ENCODE measurements at regions not wholly inside any gene's neighbourhood (a gene's known extent, or its start where the extent isn't known, plus 50 kb on each side); places are given as distances from the start of the nearest gene placed in this dataset.
"Not testable (repeated sequence)": the region's sequence is repeated elsewhere in the genome, so short reads cannot be mapped to it uniquely, and the experiment has no call there.

GRCh38 chr1:70720521-70720920, 309.5 kb downstream of the CTH start (continued):
- TF ChIP-seq RFX5 (IDR thresholded peaks at IDR 0.05; ENCODE audit: low read depth, low read length), result no peak
- TF ChIP-seq IRF3 (IDR thresholded peaks at IDR 0.05), result no peak
- TF ChIP-seq IKZF1 (conservative IDR thresholded peaks at IDR 0.05), result no peak
- TF ChIP-seq SKIL (IDR thresholded peaks at IDR 0.05; ENCODE audit: low read depth, poor library complexity, severe bottlenecking), result no peak

GRCh38 chr1:70727886-70728489, 316.9 kb downstream of the CTH start:
- Histone ChIP-seq H3K79me2 (ENCODE audit: control insufficient read depth, insufficient read depth, low read length) (no peaks in the 10 kb centered on the region), H3K27ac (ENCODE audit: control insufficient read depth, insufficient read depth) (no peak overlapping the region), H2AFZ (ENCODE audit: control insufficient read depth, low read depth, low read length) (no peak overlapping the region), H4K20me1 (ENCODE audit: control insufficient read depth, insufficient read depth) (no peaks in the 10 kb centered on the region), H3K9ac (ENCODE audit: control insufficient read depth, insufficient read depth, low read length) (no peak overlapping the region), H3K4me3 (no peak overlapping the region), H3K36me3 (ENCODE audit: control insufficient read depth in 2 of 2, insufficient read depth in 2 of 2, low read length in 1 of 2) (no peaks in the 10 kb centered on the region), H3K27me3 (replicated peaks in 1 of 2; ENCODE audit: control insufficient read depth in 2 of 2, insufficient read depth in 2 of 2, low read length in 1 of 2) (no peaks in the 10 kb centered on the region), H3K4me2 (ENCODE audit: control insufficient read depth, insufficient read depth) (no peak overlapping the region), H3K9me3 (replicated peaks; ENCODE audit: control insufficient read depth, insufficient read depth, low read length) (no peaks in the 10 kb centered on the region), H3K4me1 (ENCODE audit: control insufficient read depth, insufficient read depth, low read length) (no peaks in the 10 kb centered on the region)
- in situ Hi-C loops (cut with MboI), result no loop called here
- SMC1A ChIA-PET (ENCODE audit: uncharacterized antibody, unreplicated experiment), result no interaction called here
- TF ChIP-seq SKIL (IDR thresholded peaks at IDR 0.05; ENCODE audit: low read depth, poor library complexity, severe bottlenecking) (no peak), RELA (IDR thresholded peaks at IDR 0.05; ENCODE audit: borderline replicate concordance, partially characterized antibody) (no peak), HDAC6 (IDR thresholded peaks at IDR 0.05; ENCODE audit: unreplicated experiment) (no peak), CHD1 (IDR thresholded peaks at IDR 0.05; ENCODE audit: low read depth, low read length) (no peak), JUNB (IDR thresholded peaks at IDR 0.05) (no peak), MYC (IDR thresholded peaks at IDR 0.05; ENCODE audit: insufficient read depth, insufficient read length, insufficient replicate concordance, low read length, severe bottlenecking) (no peak)
- ATAC-seq, result no peak
- RAD21 ChIA-PET (ENCODE audit: unreplicated experiment), result no interaction called here
- no peak for DNase-seq (ENCODE audit: low read depth, low spot score)
- BruUV-seq (replicated peaks), result no TSS peak
- FAIRE-seq, result no peak
- CTCF ChIA-PET, result no interaction called here
- 25% methylated on average over 6 of the region's 6 CpGs for WGBS (ENCODE audit: insufficient coverage, insufficient replicate concordance, low lambda C conversion rate, missing lambda C conversion rate)
- intact Hi-C loops (cut with micrococcal nuclease; ENCODE audit: unreplicated experiment), result no loop called here
- POLR2A ChIA-PET, result no interaction called here

GRCh38 chr1:70736518-70736917, 311.1 kb downstream of the PTGER3 start:
- H3K36me3 ChIP-seq (ENCODE audit: control insufficient read depth in 2 of 2, insufficient read depth in 2 of 2, low read length in 1 of 2); RAD21 ChIA-PET (ENCODE audit: unreplicated experiment); H4K20me1 ChIP-seq (ENCODE audit: control insufficient read depth, insufficient read depth); SMC1A ChIA-PET (ENCODE audit: uncharacterized antibody, unreplicated experiment); H3K9ac ChIP-seq (ENCODE audit: control insufficient read depth, insufficient read depth, low read length); H3K27ac ChIP-seq (ENCODE audit: control insufficient read depth, insufficient read depth); H3K4me2 ChIP-seq (ENCODE audit: control insufficient read depth, insufficient read depth); in situ Hi-C loops (cut with MboI); DNase-seq (ENCODE audit: low read depth, low spot score); FAIRE-seq; H3K4me3 ChIP-seq; H3K79me2 ChIP-seq (ENCODE audit: control insufficient read depth, insufficient read depth, low read length); BruUV-seq (replicated peaks); ATAC-seq; H3K27me3 ChIP-seq (replicated peaks in 1 of 2; ENCODE audit: control insufficient read depth in 2 of 2, insufficient read depth in 2 of 2, low read length in 1 of 2); CTCF ChIA-PET; H2AFZ ChIP-seq (ENCODE audit: control insufficient read depth, low read depth, low read length); intact Hi-C loops (cut with micrococcal nuclease; ENCODE audit: unreplicated experiment); POLR2A ChIA-PET; H3K9me3 ChIP-seq (replicated peaks; ENCODE audit: control insufficient read depth, insufficient read depth, low read length); H3K4me1 ChIP-seq (ENCODE audit: control insufficient read depth, insufficient read depth, low read length): not testable (repeated sequence)
- WGBS (ENCODE audit: insufficient coverage, insufficient replicate concordance, low lambda C conversion rate, missing lambda C conversion rate), result 30% methylated on average over 2 of the region's 6 CpGs

Measured in GM12878 (cell line).